LoVo (cell line): ENCODE measurements at regions not wholly inside any gene's neighbourhood (a gene's known extent, or its start where the extent isn't known, plus 50 kb on each side); places are given as distances from the start of the nearest gene placed in this dataset.
"Not testable (repeated sequence)": the region's sequence is repeated elsewhere in the genome, so short reads cannot be mapped to it uniquely, and the experiment has no call there.

Experiments
- DNase-seq: peaks from one replicate; pipeline ENCODE4 v3.0.0-alpha.2; 2016; ENCODE audit warnings: low spot score

GRCh38 chr2:88924533-88924932 lies 233.1 kb downstream of the RPIA start:
- DNase-seq, result no peak

- DNase-seq, result no peak
Measured at GRCh38 chr2:88925770-88926462, 234.4 kb downstream of the RPIA start.

- no peak for DNase-seq
Measured at GRCh38 chr2:88927128-88927527, 235.7 kb downstream of the RPIA start.

GRCh38 chr2:88930659-88931058 lies 239.2 kb downstream of the RPIA start:
- no peak for DNase-seq

GRCh38 chr2:88932686-88933085 lies 241.2 kb downstream of the RPIA start:
- DNase-seq, result no peak

GRCh38 chr2:88933091-88933490 lies 241.6 kb downstream of the RPIA start:
- DNase-seq, result no peak

GRCh38 chr2:88933980-88934379 lies 242.5 kb downstream of the RPIA start:
- no peak for DNase-seq

GRCh38 chr2:88941178-88941577 lies 249.7 kb downstream of the RPIA start:
- not testable (repeated sequence) for DNase-seq

GRCh38 chr2:88942798-88943197 lies 251.3 kb downstream of the RPIA start:
- no peak for DNase-seq

- no peak for DNase-seq
Measured at GRCh38 chr2:88949336-88949735, 257.9 kb downstream of the RPIA start.

GRCh38 chr2:88950010-88950409 lies 258.5 kb downstream of the RPIA start:
- no peak for DNase-seq

- no peak for DNase-seq
Measured at GRCh38 chr2:88955607-88956006, 264.1 kb downstream of the RPIA start.

- no peak for DNase-seq
Measured at GRCh38 chr2:88959480-88960204, 268.2 kb downstream of the RPIA start.

- DNase-seq, result not testable (repeated sequence)
Measured at GRCh38 chr2:88961323-88961722, 269.9 kb downstream of the RPIA start.

GRCh38 chr2:88967844-88968243 lies 276.4 kb downstream of the RPIA start:
- no peak for DNase-seq

GRCh38 chr2:88978011-88978410 lies 286.5 kb downstream of the RPIA start:
- not testable (repeated sequence) for DNase-seq

- not testable (repeated sequence) for DNase-seq
Measured at GRCh38 chr2:88978446-88978845, 287.0 kb downstream of the RPIA start.

GRCh38 chr2:88984079-88984478 lies 292.6 kb downstream of the RPIA start:
- DNase-seq, result not testable (repeated sequence)

GRCh38 chr2:88986721-88987330 lies 295.4 kb downstream of the RPIA start:
- DNase-seq, result not testable (repeated sequence)

GRCh38 chr2:88988617-88989016 lies 297.1 kb downstream of the RPIA start:
- not testable (repeated sequence) for DNase-seq

- not testable (repeated sequence) for DNase-seq
Measured at GRCh38 chr2:88992819-88993218, 301.3 kb downstream of the RPIA start.

GRCh38 chr2:88994856-88995255 lies 303.4 kb downstream of the RPIA start:
- DNase-seq, result not testable (repeated sequence)

- not testable (repeated sequence) for DNase-seq
Measured at GRCh38 chr2:88996588-88996987, 305.1 kb downstream of the RPIA start.
